NCI-H2107 (cell line): ENCODE measurements at regions not wholly inside any gene's neighbourhood (a gene's known extent, or its start where the extent isn't known, plus 50 kb on each side); places are given as distances from the start of the nearest gene placed in this dataset.
"Not testable (repeated sequence)": the region's sequence is repeated elsewhere in the genome, so short reads cannot be mapped to it uniquely, and the experiment has no call there.

Source experiments
- DNase-seq: peaks from one replicate; lab custom pipeline; 2025; lab: John Stamatoyannopoulos, UW

- DNase-seq: no peak
These were observed 389.8 kb upstream of the BRINP1 start for GRCh38 chr9:119758990-119759389.

GRCh38 chr9:119758241-119758640 is 389.0 kb upstream of the BRINP1 start:
- no peak for DNase-seq

GRCh38 chr9:119739476-119739875 is 370.2 kb upstream of the BRINP1 start:
- DNase-seq: no peak

GRCh38 chr9:119736491-119737454 is 367.5 kb upstream of the BRINP1 start:
- no peak for DNase-seq

GRCh38 chr9:119727988-119728387 is 358.8 kb upstream of the BRINP1 start:
- DNase-seq: no peak

GRCh38 chr9:119726035-119726434 is 356.8 kb upstream of the BRINP1 start:
- DNase-seq: no peak

GRCh38 chr9:119722384-119722783 is 353.1 kb upstream of the BRINP1 start:
- no peak for DNase-seq

- no peak for DNase-seq
These were observed 343.1 kb upstream of the BRINP1 start for GRCh38 chr9:119712325-119712724.

- DNase-seq: no peak
These were observed 340.2 kb upstream of the BRINP1 start for GRCh38 chr9:119709431-119709830.

- no peak for DNase-seq
These were observed 338.1 kb upstream of the BRINP1 start for GRCh38 chr9:119707228-119707845.

- DNase-seq: no peak
These were observed 332.4 kb upstream of the BRINP1 start for GRCh38 chr9:119701651-119702050.

- DNase-seq: no peak
These were observed 329.3 kb upstream of the BRINP1 start for GRCh38 chr9:119698535-119698934.

- DNase-seq: no peak
These were observed 328.8 kb upstream of the BRINP1 start for GRCh38 chr9:119697996-119698395.

GRCh38 chr9:119689879-119690278 is 320.6 kb upstream of the BRINP1 start:
- DNase-seq: no peak

GRCh38 chr9:119688547-119688946 is 319.3 kb upstream of the BRINP1 start:
- DNase-seq: no peak

GRCh38 chr9:119677811-119678505 is 308.7 kb upstream of the BRINP1 start:
- no peak for DNase-seq

- no peak for DNase-seq
These were observed 306.7 kb upstream of the BRINP1 start for GRCh38 chr9:119675951-119676350.

GRCh38 chr9:119672763-119673162 is 303.5 kb upstream of the BRINP1 start:
- DNase-seq: not testable (repeated sequence)

GRCh38 chr9:119667916-119668315 is 298.7 kb upstream of the BRINP1 start:
- DNase-seq: no peak

- DNase-seq: no peak
These were observed 297.9 kb upstream of the BRINP1 start for GRCh38 chr9:119667163-119667562.

- DNase-seq: no peak
These were observed 293.1 kb upstream of the BRINP1 start for GRCh38 chr9:119662329-119662728.

GRCh38 chr9:119652931-119653330 is 283.7 kb upstream of the BRINP1 start:
- no peak for DNase-seq

- DNase-seq: no peak
These were observed 280.0 kb upstream of the BRINP1 start for GRCh38 chr9:119649205-119649604.
